Liver (tissue), 3 donors: ENCODE measurements at regions not wholly inside any gene's neighbourhood (a gene's known extent, or its start where the extent isn't known, plus 50 kb on each side); places are given as distances from the start of the nearest gene placed in this dataset.

ENCODE experiments used
- ATF3 ChIP-seq: IDR thresholded peaks from 2 replicates; pipeline ENCODE4 v1.6.1; 2016; ENCODE audit warnings: antibody characterized with exemption
- GABPA ChIP-seq, 2 donors: IDR thresholded peaks in 1 of 2; conservative IDR thresholded peaks in 1 of 2; 2 replicates each; pipeline ENCODE4 v1.6.1; 2016; ENCODE audit warnings: antibody characterized with exemption in 2 of 2, mild to moderate bottlenecking in 1 of 2, moderate library complexity in 1 of 2
- HNF4A ChIP-seq, 2 donors: conservative IDR thresholded peaks; 2 replicates each; pipeline ENCODE4 v1.6.1; 2016; ENCODE audit warnings: antibody characterized with exemption in 2 of 2, mild to moderate bottlenecking in 2 of 2
- HNF4G ChIP-seq: IDR thresholded peaks from 2 replicates; pipeline ENCODE4 v1.6.1; 2016; ENCODE audit warnings: antibody characterized with exemption
- JUND ChIP-seq, 2 donors: IDR thresholded peaks; 2 replicates each; pipeline ENCODE4 v1.6.1; 2016; ENCODE audit warnings: antibody characterized with exemption in 2 of 2
- RXRA ChIP-seq, 2 donors: IDR thresholded peaks; 2 replicates each; pipeline ENCODE4 v1.6.1; 2017 to 2018; ENCODE audit warnings: antibody characterized with exemption in 2 of 2, mild to moderate bottlenecking in 1 of 2
- SP1 ChIP-seq: IDR thresholded peaks from 2 replicates; pipeline ENCODE4 v1.6.1; 2018; ENCODE audit warnings: antibody characterized with exemption, mild to moderate bottlenecking
- TAF1 ChIP-seq: conservative IDR thresholded peaks from 2 replicates; pipeline ENCODE4 v1.6.1; 2016; ENCODE audit warnings: antibody characterized with exemption, mild to moderate bottlenecking
- YY1 ChIP-seq: IDR thresholded peaks from 2 replicates; pipeline ENCODE4 v1.6.1; 2016; ENCODE audit warnings: antibody characterized with exemption, mild to moderate bottlenecking
- TF ChIP-seq, protein P1 (sequence below): fragments of 150-350 bp; IDR thresholded peaks from 2 replicates; pipeline ENCODE4 v1.5.1; 2017; ENCODE audit warnings: improper control_type of control experiment, low read depth, low read length; ENCODE audit not compliant: missing input control
- TF ChIP-seq, protein P2 (sequence below): IDR thresholded peaks from 2 replicates; pipeline ENCODE4 v1.6.1; 2016; ENCODE audit warnings: antibody characterized with exemption
- donor health status: healthy.
- donor health status: healthy.

GRCh38 chr1:112263453-112263852, 132.6 kb upstream of the CTTNBP2NL start:
- TF ChIP-seq, protein P1, sequence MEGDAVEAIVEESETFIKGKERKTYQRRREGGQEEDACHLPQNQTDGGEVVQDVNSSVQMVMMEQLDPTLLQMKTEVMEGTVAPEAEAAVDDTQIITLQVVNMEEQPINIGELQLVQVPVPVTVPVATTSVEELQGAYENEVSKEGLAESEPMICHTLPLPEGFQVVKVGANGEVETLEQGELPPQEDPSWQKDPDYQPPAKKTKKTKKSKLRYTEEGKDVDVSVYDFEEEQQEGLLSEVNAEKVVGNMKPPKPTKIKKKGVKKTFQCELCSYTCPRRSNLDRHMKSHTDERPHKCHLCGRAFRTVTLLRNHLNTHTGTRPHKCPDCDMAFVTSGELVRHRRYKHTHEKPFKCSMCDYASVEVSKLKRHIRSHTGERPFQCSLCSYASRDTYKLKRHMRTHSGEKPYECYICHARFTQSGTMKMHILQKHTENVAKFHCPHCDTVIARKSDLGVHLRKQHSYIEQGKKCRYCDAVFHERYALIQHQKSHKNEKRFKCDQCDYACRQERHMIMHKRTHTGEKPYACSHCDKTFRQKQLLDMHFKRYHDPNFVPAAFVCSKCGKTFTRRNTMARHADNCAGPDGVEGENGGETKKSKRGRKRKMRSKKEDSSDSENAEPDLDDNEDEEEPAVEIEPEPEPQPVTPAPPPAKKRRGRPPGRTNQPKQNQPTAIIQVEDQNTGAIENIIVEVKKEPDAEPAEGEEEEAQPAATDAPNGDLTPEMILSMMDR = no peak
- no peak for TF ChIP-seq GABPA (IDR thresholded peaks at IDR 0.05 in 1 of 2, conservative IDR thresholded peaks at IDR 0.05 in 1 of 2)
- TF ChIP-seq YY1 = no peak
- TF ChIP-seq, protein P2, sequence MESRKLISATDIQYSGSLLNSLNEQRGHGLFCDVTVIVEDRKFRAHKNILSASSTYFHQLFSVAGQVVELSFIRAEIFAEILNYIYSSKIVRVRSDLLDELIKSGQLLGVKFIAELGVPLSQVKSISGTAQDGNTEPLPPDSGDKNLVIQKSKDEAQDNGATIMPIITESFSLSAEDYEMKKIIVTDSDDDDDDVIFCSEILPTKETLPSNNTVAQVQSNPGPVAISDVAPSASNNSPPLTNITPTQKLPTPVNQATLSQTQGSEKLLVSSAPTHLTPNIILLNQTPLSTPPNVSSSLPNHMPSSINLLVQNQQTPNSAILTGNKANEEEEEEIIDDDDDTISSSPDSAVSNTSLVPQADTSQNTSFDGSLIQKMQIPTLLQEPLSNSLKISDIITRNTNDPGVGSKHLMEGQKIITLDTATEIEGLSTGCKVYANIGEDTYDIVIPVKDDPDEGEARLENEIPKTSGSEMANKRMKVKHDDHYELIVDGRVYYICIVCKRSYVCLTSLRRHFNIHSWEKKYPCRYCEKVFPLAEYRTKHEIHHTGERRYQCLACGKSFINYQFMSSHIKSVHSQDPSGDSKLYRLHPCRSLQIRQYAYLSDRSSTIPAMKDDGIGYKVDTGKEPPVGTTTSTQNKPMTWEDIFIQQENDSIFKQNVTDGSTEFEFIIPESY = no peak
- TF ChIP-seq SP1 = no peak
- no peak for TF ChIP-seq JUND (IDR thresholded peaks at IDR 0.05)
- TF ChIP-seq ATF3 = no peak
- TF ChIP-seq HNF4A (conservative IDR thresholded peaks at IDR 0.05) = no peak
- no peak for TF ChIP-seq RXRA (IDR thresholded peaks at IDR 0.05)
- TF ChIP-seq TAF1 = no peak
- TF ChIP-seq HNF4G = no peak
